WTC11 (cell line): ENCODE measurements at regions not wholly inside any gene's neighbourhood (a gene's known extent, or its start where the extent isn't known, plus 50 kb on each side); places are given as distances from the start of the nearest gene placed in this dataset.

Experiments used
- ATAC-seq: fragments of 200-7000 bp; cut with Tn5 transposase; 2 replicates; pipeline ENCODE4 v1.10.0; 2021; ENCODE audit warnings: mild to moderate bottlenecking, moderate library complexity
- CTCF ChIA-PET: fragments of 300-600 bp; sonication (Branson Sonifier 250); formaldehyde crosslinking; loops from one replicate; lab custom pipeline; 2021; ENCODE audit warnings: antibody characterized with exemption; lab: Charles Lee
- POLR2A ChIA-PET: fragments of 350-600 bp; sonication (Branson Sonifier 250); formaldehyde crosslinking; loops from one replicate; lab custom pipeline; 2021; ENCODE audit warnings: antibody characterized with exemption; lab: Charles Lee
- DNase-seq: peaks from one replicate; pipeline ENCODE4 v3.0.0; 2021; ENCODE audit warnings: low spot score
- H3K27ac Mint-ChIP-seq: 2 replicates; pipeline ENCODE4 v1.8.0; 2021; ENCODE audit warnings: mixed read lengths
- H3K27me3 Mint-ChIP-seq: 2 replicates; pipeline ENCODE4 v1.8.0; 2021; ENCODE audit warnings: low read depth, mild to moderate bottlenecking, moderate library complexity, mixed read lengths
- H3K36me3 Mint-ChIP-seq: 2 replicates; pipeline ENCODE4 v1.8.0; 2021; ENCODE audit warnings: mixed read lengths
- H3K4me1 Mint-ChIP-seq: 2 replicates; pipeline ENCODE4 v1.8.0; 2022; ENCODE audit warnings: mixed read lengths
- H3K4me3 Mint-ChIP-seq: 2 replicates; pipeline ENCODE4 v1.8.0; 2021; ENCODE audit warnings: mild to moderate bottlenecking, moderate library complexity, mixed read lengths
- H3K9me3 Mint-ChIP-seq: 2 replicates; pipeline ENCODE4 v1.8.0; 2021; ENCODE audit warnings: mixed read lengths
- ELF4 ChIP-seq: sonication (generic); formaldehyde crosslinking; IDR thresholded peaks from 2 replicates; pipeline ENCODE4 v1.8.1; 2022; ENCODE audit warnings: low read depth, mild to moderate bottlenecking, moderate library complexity, missing genetic modification reagents
- FOXJ3 ChIP-seq: sonication (generic); formaldehyde crosslinking; IDR thresholded peaks from 2 replicates; pipeline ENCODE4 v1.9.0; 2021; ENCODE audit warnings: missing genetic modification reagents, mild to moderate bottlenecking, borderline replicate concordance
- GABPB1 ChIP-seq: sonication (generic); formaldehyde crosslinking; IDR thresholded peaks from 2 replicates; pipeline ENCODE4 v1.8.1; 2023; ENCODE audit warnings: mild to moderate bottlenecking, missing genetic modification reagents
- KAT7 ChIP-seq: sonication (generic); formaldehyde crosslinking; IDR thresholded peaks from 2 replicates; pipeline ENCODE4 v1.8.1; 2023; ENCODE audit warnings: missing genetic modification reagents, mild to moderate bottlenecking, borderline replicate concordance
- MYBL2 ChIP-seq: sonication (generic); formaldehyde crosslinking; IDR thresholded peaks from 2 replicates; pipeline ENCODE4 v1.8.1; 2023; ENCODE audit warnings: mild to moderate bottlenecking, moderate library complexity, missing genetic modification reagents
- NFE2L1 ChIP-seq: sonication (generic); formaldehyde crosslinking; IDR thresholded peaks from 2 replicates; pipeline ENCODE4 v1.8.1; 2023; ENCODE audit warnings: missing genetic modification reagents
- NFYB ChIP-seq: sonication (generic); formaldehyde crosslinking; conservative IDR thresholded peaks from 2 replicates; pipeline ENCODE4 v1.8.0; 2022; ENCODE audit warnings: low read depth, missing genetic modification reagents
- OVOL2 ChIP-seq: fragments of 250-450 bp; sonication (Bioruptor Pico); IDR thresholded peaks from 2 replicates; pipeline ENCODE4 v1.9.0; 2021; ENCODE audit warnings: mild to moderate bottlenecking, borderline replicate concordance
- RELA ChIP-seq: sonication (generic); formaldehyde crosslinking; IDR thresholded peaks from 2 replicates; pipeline ENCODE4 v1.8.1; 2022; ENCODE audit warnings: missing genetic modification reagents, mild to moderate bottlenecking, borderline replicate concordance
- RORB ChIP-seq: fragments of 250-450 bp; sonication (Bioruptor Pico); IDR thresholded peaks from 2 replicates; pipeline ENCODE4 v1.9.0; 2021; ENCODE audit warnings: mild to moderate bottlenecking
- SMAD3 ChIP-seq: sonication (generic); formaldehyde crosslinking; IDR thresholded peaks from 2 replicates; pipeline ENCODE4 v1.8.0; 2022; ENCODE audit warnings: missing genetic modification reagents, mild to moderate bottlenecking, borderline replicate concordance
- SMAD4 ChIP-seq: sonication (generic); formaldehyde crosslinking; IDR thresholded peaks from 2 replicates; pipeline ENCODE4 v1.8.0; 2022; ENCODE audit warnings: mild to moderate bottlenecking, missing genetic modification reagents
- SOX15 ChIP-seq: fragments of 250-450 bp; sonication (Bioruptor Pico); IDR thresholded peaks from 2 replicates; pipeline ENCODE4 v1.9.0; 2021; ENCODE audit warnings: mild to moderate bottlenecking
- TP53 ChIP-seq: sonication (generic); formaldehyde crosslinking; IDR thresholded peaks from 2 replicates; pipeline ENCODE4 v1.8.1; 2023; ENCODE audit warnings: mild to moderate bottlenecking, missing genetic modification reagents
- ZBTB21 ChIP-seq: sonication (generic); formaldehyde crosslinking; IDR thresholded peaks from 2 replicates; pipeline ENCODE4 v1.8.1; 2023; ENCODE audit warnings: mild to moderate bottlenecking, missing genetic modification reagents, borderline replicate concordance
- ZNF263 ChIP-seq: sonication (generic); formaldehyde crosslinking; IDR thresholded peaks from 2 replicates; pipeline ENCODE4 v1.8.1; 2022; ENCODE audit warnings: low read depth, mild to moderate bottlenecking, moderate library complexity, missing genetic modification reagents
- TF ChIP-seq, protein P1 (sequence below): sonication (generic); formaldehyde crosslinking; IDR thresholded peaks from 2 replicates; pipeline ENCODE4 v1.8.1; 2023; ENCODE audit warnings: mild to moderate bottlenecking, missing genetic modification reagents, moderate library complexity
- TF ChIP-seq, protein P2 (sequence below): sonication (generic); formaldehyde crosslinking; IDR thresholded peaks from 2 replicates; pipeline ENCODE4 v1.8.1; 2023; ENCODE audit warnings: mild to moderate bottlenecking, missing genetic modification reagents, borderline replicate concordance
- TF ChIP-seq, protein P3 (sequence below): sonication (generic); formaldehyde crosslinking; IDR thresholded peaks from 2 replicates; pipeline ENCODE4 v1.8.1; 2023; ENCODE audit warnings: mild to moderate bottlenecking, missing genetic modification reagents, moderate library complexity
- TF ChIP-seq, protein P4 (sequence below): sonication (generic); formaldehyde crosslinking; IDR thresholded peaks from 2 replicates; pipeline ENCODE4 v1.8.0; 2022; ENCODE audit warnings: mild to moderate bottlenecking, missing genetic modification reagents
- TF ChIP-seq, protein P5 (sequence below): fragments of 250-450 bp; sonication (Bioruptor Pico); IDR thresholded peaks from 2 replicates; pipeline ENCODE4 v1.9.0; 2021; ENCODE audit warnings: moderate library complexity, mild to moderate bottlenecking, inconsistent platforms, borderline replicate concordance
- TF ChIP-seq, protein P6 (sequence below): sonication (generic); formaldehyde crosslinking; IDR thresholded peaks from 2 replicates; pipeline ENCODE4 v1.8.0; 2023; ENCODE audit warnings: missing genetic modification reagents
- TF ChIP-seq, protein P7 (sequence below): sonication (generic); formaldehyde crosslinking; IDR thresholded peaks from 2 replicates; pipeline ENCODE4 v1.8.1; 2022; ENCODE audit warnings: missing genetic modification reagents, borderline replicate concordance
- TF ChIP-seq, protein P8 (sequence below): sonication (generic); formaldehyde crosslinking; IDR thresholded peaks from 2 replicates; pipeline ENCODE4 v1.8.1; 2022; ENCODE audit warnings: low read depth, missing genetic modification reagents, borderline replicate concordance

DNA sequence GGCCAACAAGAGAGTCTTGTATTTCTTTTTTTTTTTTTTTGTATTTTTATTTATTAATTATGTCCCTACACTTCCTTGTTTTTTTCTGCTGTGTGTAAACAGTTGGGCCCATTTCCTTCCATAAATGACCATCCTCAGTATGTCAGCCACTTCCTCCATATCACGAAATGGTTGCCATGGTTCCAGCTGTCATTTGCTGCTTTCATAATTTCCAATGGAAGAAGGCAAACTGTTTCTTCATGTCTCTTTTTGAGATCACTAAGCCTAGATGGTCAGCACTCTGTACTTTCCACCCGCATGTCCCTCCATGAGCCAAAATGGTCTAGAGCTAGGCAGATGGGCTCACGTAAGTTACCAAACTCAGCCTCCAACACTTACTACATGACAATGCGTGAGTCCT is 133.5 kb upstream of the FOXF1 start:
- POLR2A ChIA-PET: no interaction called here
- CTCF ChIA-PET: interaction anchor here (0.6 to 1.6 kb wide), 2 partner anchors 9 to 36 kb away, joined by 4 read pairs; no protein-coding TSS in a partner anchor
- Mint-ChIP-seq H3K9me3 (peaks cover 17% of the 10 kb centered on the region), H3K4me1 (peaks cover 16% of the 10 kb centered on the region), H3K4me3 (no peak overlapping the region)
- no peak for DNase-seq
- TF ChIP-seq, protein P1, sequence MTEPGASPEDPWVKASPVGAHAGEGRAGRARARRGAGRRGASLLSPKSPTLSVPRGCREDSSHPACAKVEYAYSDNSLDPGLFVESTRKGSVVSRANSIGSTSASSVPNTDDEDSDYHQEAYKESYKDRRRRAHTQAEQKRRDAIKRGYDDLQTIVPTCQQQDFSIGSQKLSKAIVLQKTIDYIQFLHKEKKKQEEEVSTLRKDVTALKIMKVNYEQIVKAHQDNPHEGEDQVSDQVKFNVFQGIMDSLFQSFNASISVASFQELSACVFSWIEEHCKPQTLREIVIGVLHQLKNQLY (CRISPR knock-in tag): no peak
- TF ChIP-seq TP53 (CRISPR knock-in tag) (no peak), SOX15 (no peak), ZNF263 (CRISPR knock-in tag) (no peak), KAT7 (CRISPR knock-in tag) (no peak), SMAD4 (no peak)
- TF ChIP-seq, protein P2, sequence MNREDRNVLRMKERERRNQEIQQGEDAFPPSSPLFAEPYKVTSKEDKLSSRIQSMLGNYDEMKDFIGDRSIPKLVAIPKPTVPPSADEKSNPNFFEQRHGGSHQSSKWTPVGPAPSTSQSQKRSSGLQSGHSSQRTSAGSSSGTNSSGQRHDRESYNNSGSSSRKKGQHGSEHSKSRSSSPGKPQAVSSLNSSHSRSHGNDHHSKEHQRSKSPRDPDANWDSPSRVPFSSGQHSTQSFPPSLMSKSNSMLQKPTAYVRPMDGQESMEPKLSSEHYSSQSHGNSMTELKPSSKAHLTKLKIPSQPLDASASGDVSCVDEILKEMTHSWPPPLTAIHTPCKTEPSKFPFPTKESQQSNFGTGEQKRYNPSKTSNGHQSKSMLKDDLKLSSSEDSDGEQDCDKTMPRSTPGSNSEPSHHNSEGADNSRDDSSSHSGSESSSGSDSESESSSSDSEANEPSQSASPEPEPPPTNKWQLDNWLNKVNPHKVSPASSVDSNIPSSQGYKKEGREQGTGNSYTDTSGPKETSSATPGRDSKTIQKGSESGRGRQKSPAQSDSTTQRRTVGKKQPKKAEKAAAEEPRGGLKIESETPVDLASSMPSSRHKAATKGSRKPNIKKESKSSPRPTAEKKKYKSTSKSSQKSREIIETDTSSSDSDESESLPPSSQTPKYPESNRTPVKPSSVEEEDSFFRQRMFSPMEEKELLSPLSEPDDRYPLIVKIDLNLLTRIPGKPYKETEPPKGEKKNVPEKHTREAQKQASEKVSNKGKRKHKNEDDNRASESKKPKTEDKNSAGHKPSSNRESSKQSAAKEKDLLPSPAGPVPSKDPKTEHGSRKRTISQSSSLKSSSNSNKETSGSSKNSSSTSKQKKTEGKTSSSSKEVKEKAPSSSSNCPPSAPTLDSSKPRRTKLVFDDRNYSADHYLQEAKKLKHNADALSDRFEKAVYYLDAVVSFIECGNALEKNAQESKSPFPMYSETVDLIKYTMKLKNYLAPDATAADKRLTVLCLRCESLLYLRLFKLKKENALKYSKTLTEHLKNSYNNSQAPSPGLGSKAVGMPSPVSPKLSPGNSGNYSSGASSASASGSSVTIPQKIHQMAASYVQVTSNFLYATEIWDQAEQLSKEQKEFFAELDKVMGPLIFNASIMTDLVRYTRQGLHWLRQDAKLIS: no peak
- TF ChIP-seq, all 79 proteins: peak for 0
- no peak for ATAC-seq
- H3K27me3 Mint-ChIP-seq: no peaks in the 10 kb centered on the region
- peaks cover 8% of the 10 kb centered on the region for H3K36me3 Mint-ChIP-seq
- no peak overlapping the region for H3K27ac Mint-ChIP-seq

DNA sequence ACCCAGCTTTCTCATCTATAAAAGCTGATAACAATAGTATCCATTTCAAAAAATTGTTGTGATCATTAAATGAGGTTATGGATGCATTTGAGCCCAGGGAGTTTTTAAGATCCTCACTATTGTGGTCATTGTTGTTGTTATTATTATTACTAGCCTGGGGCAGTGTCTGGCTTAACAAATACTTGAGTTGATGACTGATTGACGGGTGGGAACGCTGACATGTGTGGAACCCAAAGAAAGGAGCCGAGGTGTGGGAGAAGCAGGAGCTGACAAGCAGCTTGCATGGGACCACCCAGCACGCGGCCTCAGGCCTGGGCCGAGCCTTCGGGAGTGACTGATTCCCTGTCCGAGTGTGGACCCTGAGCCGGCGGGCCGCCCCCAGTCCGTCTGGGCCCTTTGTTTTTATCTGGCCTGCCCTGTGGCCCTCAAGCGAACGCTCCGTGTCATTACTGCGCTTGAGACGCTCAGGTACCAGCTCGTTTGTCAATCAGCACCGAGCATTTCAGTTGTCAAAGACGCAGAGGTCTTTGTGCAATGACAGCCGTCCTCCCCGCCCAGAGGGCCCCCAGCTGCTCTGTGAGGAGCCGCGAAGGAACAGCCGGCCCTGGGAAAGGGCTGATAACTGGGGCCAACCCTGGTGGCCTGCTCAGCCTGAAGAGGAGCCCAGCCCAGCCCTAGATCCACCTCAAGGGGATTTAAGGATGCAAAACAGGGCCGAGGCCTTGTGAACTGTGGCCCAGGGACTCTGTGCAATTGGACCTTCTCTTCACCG is 132.9 kb upstream of the FOXF1 start:
- H3K27ac Mint-ChIP-seq: no peak overlapping the region
- TF ChIP-seq, protein P3, sequence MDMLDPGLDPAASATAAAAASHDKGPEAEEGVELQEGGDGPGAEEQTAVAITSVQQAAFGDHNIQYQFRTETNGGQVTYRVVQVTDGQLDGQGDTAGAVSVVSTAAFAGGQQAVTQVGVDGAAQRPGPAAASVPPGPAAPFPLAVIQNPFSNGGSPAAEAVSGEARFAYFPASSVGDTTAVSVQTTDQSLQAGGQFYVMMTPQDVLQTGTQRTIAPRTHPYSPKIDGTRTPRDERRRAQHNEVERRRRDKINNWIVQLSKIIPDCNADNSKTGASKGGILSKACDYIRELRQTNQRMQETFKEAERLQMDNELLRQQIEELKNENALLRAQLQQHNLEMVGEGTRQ: no peak
- TF ChIP-seq ZBTB21: no peak
- TF ChIP-seq, protein P4, sequence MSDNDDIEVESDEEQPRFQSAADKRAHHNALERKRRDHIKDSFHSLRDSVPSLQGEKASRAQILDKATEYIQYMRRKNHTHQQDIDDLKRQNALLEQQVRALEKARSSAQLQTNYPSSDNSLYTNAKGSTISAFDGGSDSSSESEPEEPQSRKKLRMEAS (CRISPR knock-in tag): no peak
- TF ChIP-seq FOXJ3 (CRISPR knock-in tag): no peak
- no peak for TF ChIP-seq ELF4 (CRISPR knock-in tag)
- TF ChIP-seq RELA (CRISPR knock-in tag): no peak
- no peak for TF ChIP-seq NFE2L1
- TF ChIP-seq, protein P5, sequence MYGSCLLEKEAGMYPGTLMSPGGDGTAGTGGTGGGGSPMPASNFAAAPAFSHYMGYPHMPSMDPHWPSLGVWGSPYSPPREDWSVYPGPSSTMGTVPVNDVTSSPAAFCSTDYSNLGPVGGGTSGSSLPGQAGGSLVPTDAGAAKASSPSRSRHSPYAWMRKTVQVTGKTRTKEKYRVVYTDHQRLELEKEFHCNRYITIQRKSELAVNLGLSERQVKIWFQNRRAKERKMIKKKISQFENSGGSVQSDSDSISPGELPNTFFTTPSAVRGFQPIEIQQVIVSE (CRISPR knock-in tag): no peak
- TF ChIP-seq SMAD4: no peak
- TF ChIP-seq, protein P6, sequence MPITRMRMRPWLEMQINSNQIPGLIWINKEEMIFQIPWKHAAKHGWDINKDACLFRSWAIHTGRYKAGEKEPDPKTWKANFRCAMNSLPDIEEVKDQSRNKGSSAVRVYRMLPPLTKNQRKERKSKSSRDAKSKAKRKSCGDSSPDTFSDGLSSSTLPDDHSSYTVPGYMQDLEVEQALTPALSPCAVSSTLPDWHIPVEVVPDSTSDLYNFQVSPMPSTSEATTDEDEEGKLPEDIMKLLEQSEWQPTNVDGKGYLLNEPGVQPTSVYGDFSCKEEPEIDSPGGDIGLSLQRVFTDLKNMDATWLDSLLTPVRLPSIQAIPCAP (CRISPR knock-in tag): no peak
- no peak for TF ChIP-seq RORB (CRISPR knock-in tag)
- TF ChIP-seq GABPB1: no peak
- TF ChIP-seq MYBL2 (CRISPR knock-in tag): no peak
- TF ChIP-seq, protein P7, sequence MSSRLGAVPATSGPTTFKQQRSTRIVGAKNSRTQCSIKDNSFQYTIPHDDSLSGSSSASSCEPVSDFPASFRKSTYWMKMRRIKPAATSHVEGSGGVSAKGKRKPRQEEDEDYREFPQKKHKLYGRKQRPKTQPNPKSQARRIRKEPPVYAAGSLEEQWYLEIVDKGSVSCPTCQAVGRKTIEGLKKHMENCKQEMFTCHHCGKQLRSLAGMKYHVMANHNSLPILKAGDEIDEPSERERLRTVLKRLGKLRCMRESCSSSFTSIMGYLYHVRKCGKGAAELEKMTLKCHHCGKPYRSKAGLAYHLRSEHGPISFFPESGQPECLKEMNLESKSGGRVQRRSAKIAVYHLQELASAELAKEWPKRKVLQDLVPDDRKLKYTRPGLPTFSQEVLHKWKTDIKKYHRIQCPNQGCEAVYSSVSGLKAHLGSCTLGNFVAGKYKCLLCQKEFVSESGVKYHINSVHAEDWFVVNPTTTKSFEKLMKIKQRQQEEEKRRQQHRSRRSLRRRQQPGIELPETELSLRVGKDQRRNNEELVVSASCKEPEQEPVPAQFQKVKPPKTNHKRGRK (CRISPR knock-in tag): no peak
- no peak for TF ChIP-seq OVOL2
- TF ChIP-seq NFYB (CRISPR knock-in tag): no peak
- no peak for TF ChIP-seq SMAD3 (CRISPR knock-in tag)
- TF ChIP-seq, protein P8, sequence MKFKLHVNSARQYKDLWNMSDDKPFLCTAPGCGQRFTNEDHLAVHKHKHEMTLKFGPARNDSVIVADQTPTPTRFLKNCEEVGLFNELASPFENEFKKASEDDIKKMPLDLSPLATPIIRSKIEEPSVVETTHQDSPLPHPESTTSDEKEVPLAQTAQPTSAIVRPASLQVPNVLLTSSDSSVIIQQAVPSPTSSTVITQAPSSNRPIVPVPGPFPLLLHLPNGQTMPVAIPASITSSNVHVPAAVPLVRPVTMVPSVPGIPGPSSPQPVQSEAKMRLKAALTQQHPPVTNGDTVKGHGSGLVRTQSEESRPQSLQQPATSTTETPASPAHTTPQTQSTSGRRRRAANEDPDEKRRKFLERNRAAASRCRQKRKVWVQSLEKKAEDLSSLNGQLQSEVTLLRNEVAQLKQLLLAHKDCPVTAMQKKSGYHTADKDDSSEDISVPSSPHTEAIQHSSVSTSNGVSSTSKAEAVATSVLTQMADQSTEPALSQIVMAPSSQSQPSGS: no peak
- POLR2A ChIA-PET: no interaction called here
- peaks cover 17% of the 10 kb centered on the region for H3K9me3 Mint-ChIP-seq
- CTCF ChIA-PET: interaction anchor here (1.6 kb wide), 1 partner anchor 37 kb away, joined by 4 read pairs; no protein-coding TSS in a partner anchor
- peaks cover 16% of the 10 kb centered on the region for H3K4me1 Mint-ChIP-seq
- no peaks in the 10 kb centered on the region for H3K27me3 Mint-ChIP-seq
- DNase-seq (no peak), ATAC-seq (no peak)
- H3K4me3 Mint-ChIP-seq: no peak overlapping the region
- peaks cover 8% of the 10 kb centered on the region for H3K36me3 Mint-ChIP-seq
